22Rv1 (cell line): ENCODE measurements at regions not wholly inside any gene's neighbourhood (a gene's known extent, or its start where the extent isn't known, plus 50 kb on each side); places are given as distances from the start of the nearest gene placed in this dataset.

ENCODE experiments used
- CTCF ChIP-seq: fragments of 450-650 bp; IDR thresholded peaks from 2 replicates; pipeline ENCODE4 v1.5.1; 2017; ENCODE audit warnings: mild to moderate bottlenecking
- ZFX ChIP-seq: fragments of 450-650 bp; IDR thresholded peaks from 2 replicates; pipeline ENCODE4 v1.6.1; 2017; ENCODE audit warnings: antibody characterized with exemption, borderline replicate concordance

- TF ChIP-seq ZFX (no peak), CTCF (no peak)
Observed at GRCh38 chr9:96129747-96130146, 172.2 kb downstream of the HSD17B3 start.
